Effector memory CD4-positive, alpha-beta T cell (primary cell): ENCODE measurements at regions not wholly inside any gene's neighbourhood (a gene's known extent, or its start where the extent isn't known, plus 50 kb on each side); places are given as distances from the start of the nearest gene placed in this dataset.

Experiments used
- DNase-seq, 3 donors: peaks; one replicate each; pipeline ENCODE4 v3.0.0-alpha.2; 2020
- H3K27ac ChIP-seq: 2 replicates; pipeline ENCODE4 v1.7.0; 2013; ENCODE audit warnings: mild to moderate bottlenecking, low read length, moderate library complexity; ENCODE audit not compliant: insufficient read depth, poor library complexity, severe bottlenecking
- H3K27me3 ChIP-seq: replicated peaks from 2 replicates; pipeline ENCODE4 v1.7.0; 2013; ENCODE audit warnings: mild to moderate bottlenecking, low read length; ENCODE audit not compliant: insufficient read depth, control insufficient read depth, poor library complexity, severe bottlenecking
- H3K36me3 ChIP-seq: 2 replicates; pipeline ENCODE4 v1.7.0; 2013; ENCODE audit warnings: mild to moderate bottlenecking, low read length, moderate library complexity; ENCODE audit not compliant: control insufficient read depth, insufficient read depth
- H3K4me1 ChIP-seq: 2 replicates; pipeline ENCODE4 v1.7.0; 2013; ENCODE audit warnings: low read length, mild to moderate bottlenecking; ENCODE audit not compliant: control insufficient read depth, insufficient read depth, poor library complexity, severe bottlenecking
- H3K4me3 ChIP-seq: 2 replicates; pipeline ENCODE4 v1.7.0; 2013; ENCODE audit warnings: low read length, low read depth, mild to moderate bottlenecking; ENCODE audit not compliant: insufficient read depth, poor library complexity, severe bottlenecking
- H3K9me3 ChIP-seq: 2 replicates; pipeline ENCODE4 v1.7.0; 2013; ENCODE audit warnings: mild to moderate bottlenecking, low read length, moderate library complexity; ENCODE audit not compliant: control insufficient read depth

GRCh38 chr4:104592183-104592582, 97.5 kb upstream of the CXXC4 start:
- H3K27me3 ChIP-seq, result no peaks in the 10 kb centered on the region
- H3K9me3 ChIP-seq, result no peaks in the 10 kb centered on the region
- no peak for DNase-seq
- H3K36me3 ChIP-seq, result no peaks in the 10 kb centered on the region
- no peak overlapping the region for H3K27ac ChIP-seq
- H3K4me1 ChIP-seq, result no peaks in the 10 kb centered on the region
- no peak overlapping the region for H3K4me3 ChIP-seq

- no peak for DNase-seq
- H3K4me1 ChIP-seq, result no peaks in the 10 kb centered on the region
- H3K27me3 ChIP-seq, result no peaks in the 10 kb centered on the region
- no peaks in the 10 kb centered on the region for H3K36me3 ChIP-seq
- no peaks in the 10 kb centered on the region for H3K9me3 ChIP-seq
- H3K4me3 ChIP-seq, result no peak overlapping the region
- no peak overlapping the region for H3K27ac ChIP-seq
These were observed 98.3 kb upstream of the CXXC4 start for GRCh38 chr4:104593019-104593418.

DNA sequence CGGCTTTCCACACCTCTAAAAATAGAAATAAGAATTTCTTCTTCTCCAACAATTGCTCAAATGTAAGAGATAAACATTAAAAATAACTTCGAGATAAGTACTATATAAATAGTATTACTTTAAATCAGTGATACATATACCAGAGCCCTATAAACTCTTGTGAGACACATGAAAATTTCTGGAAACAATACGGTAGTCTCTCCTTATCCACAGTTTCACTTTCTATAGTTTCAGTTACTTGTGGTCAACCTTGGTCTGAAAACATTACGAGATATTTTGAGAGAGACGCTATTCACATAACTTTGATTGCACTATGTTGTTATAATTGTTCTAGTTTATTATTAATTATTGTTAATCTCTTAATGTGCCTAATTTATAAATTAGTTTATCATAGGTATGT, 101.5 kb upstream of the CXXC4 start:
- H3K27me3 ChIP-seq, result no peaks in the 10 kb centered on the region
- DNase-seq, result no peak
- no peak overlapping the region for H3K4me3 ChIP-seq
- no peaks in the 10 kb centered on the region for H3K36me3 ChIP-seq
- H3K4me1 ChIP-seq, result no peaks in the 10 kb centered on the region
- no peak overlapping the region for H3K27ac ChIP-seq
- no peaks in the 10 kb centered on the region for H3K9me3 ChIP-seq

- no peak for DNase-seq
- no peaks in the 10 kb centered on the region for H3K9me3 ChIP-seq
These were observed 120.8 kb upstream of the CXXC4 start for GRCh38 chr4:104615496-104615895.

GRCh38 chr4:104615926-104616325, 121.2 kb upstream of the CXXC4 start:
- Histone ChIP-seq H3K4me3 (no peak overlapping the region), H3K9me3 (no peaks in the 10 kb centered on the region), H3K27me3 (no peaks in the 10 kb centered on the region), H3K27ac (no peak overlapping the region), H3K36me3 (no peaks in the 10 kb centered on the region), H3K4me1 (no peaks in the 10 kb centered on the region)
- no peak for DNase-seq

More at GRCh38 chr4:104615496-104615895, 120.8 kb upstream of the CXXC4 start:
- no peaks in the 10 kb centered on the region for H3K27me3 ChIP-seq
- H3K4me1 ChIP-seq, result no peaks in the 10 kb centered on the region
- no peak overlapping the region for H3K4me3 ChIP-seq
- H3K36me3 ChIP-seq, result no peaks in the 10 kb centered on the region
- no peak overlapping the region for H3K27ac ChIP-seq

- H3K4me1 ChIP-seq, result no peaks in the 10 kb centered on the region
- no peaks in the 10 kb centered on the region for H3K27me3 ChIP-seq
- no peaks in the 10 kb centered on the region for H3K36me3 ChIP-seq
- no peak overlapping the region for H3K27ac ChIP-seq
- DNase-seq, result no peak
- H3K4me3 ChIP-seq, result no peak overlapping the region
- no peaks in the 10 kb centered on the region for H3K9me3 ChIP-seq
These were observed 121.7 kb upstream of the CXXC4 start for GRCh38 chr4:104616401-104616820.

- H3K27me3 ChIP-seq, result no peaks in the 10 kb centered on the region
- H3K4me3 ChIP-seq, result no peak overlapping the region
- no peak for DNase-seq
- H3K9me3 ChIP-seq, result no peaks in the 10 kb centered on the region
- no peaks in the 10 kb centered on the region for H3K4me1 ChIP-seq
- H3K27ac ChIP-seq, result no peak overlapping the region
- no peaks in the 10 kb centered on the region for H3K36me3 ChIP-seq
These were observed 131.0 kb upstream of the CXXC4 start for GRCh38 chr4:104625706-104626105.

GRCh38 chr4:104629601-104630000, 134.9 kb upstream of the CXXC4 start:
- Histone ChIP-seq H3K4me3 (no peak overlapping the region), H3K4me1 (no peaks in the 10 kb centered on the region), H3K9me3 (no peaks in the 10 kb centered on the region), H3K27me3 (no peaks in the 10 kb centered on the region), H3K27ac (no peak overlapping the region), H3K36me3 (no peaks in the 10 kb centered on the region)
- no peak for DNase-seq

- H3K4me3 ChIP-seq, result no peak overlapping the region
- H3K4me1 ChIP-seq, result no peaks in the 10 kb centered on the region
- no peak for DNase-seq
- no peaks in the 10 kb centered on the region for H3K9me3 ChIP-seq
- no peaks in the 10 kb centered on the region for H3K36me3 ChIP-seq
- no peak overlapping the region for H3K27ac ChIP-seq
- H3K27me3 ChIP-seq, result no peaks in the 10 kb centered on the region
These were observed 135.6 kb upstream of the CXXC4 start for GRCh38 chr4:104630272-104630671.

GRCh38 chr4:104631000-104631399, 136.3 kb upstream of the CXXC4 start:
- DNase-seq, result no peak
- Histone ChIP-seq H3K4me3 (no peak overlapping the region), H3K36me3 (no peaks in the 10 kb centered on the region), H3K27ac (no peak overlapping the region), H3K4me1 (no peaks in the 10 kb centered on the region), H3K9me3 (no peaks in the 10 kb centered on the region), H3K27me3 (no peaks in the 10 kb centered on the region)

DNA sequence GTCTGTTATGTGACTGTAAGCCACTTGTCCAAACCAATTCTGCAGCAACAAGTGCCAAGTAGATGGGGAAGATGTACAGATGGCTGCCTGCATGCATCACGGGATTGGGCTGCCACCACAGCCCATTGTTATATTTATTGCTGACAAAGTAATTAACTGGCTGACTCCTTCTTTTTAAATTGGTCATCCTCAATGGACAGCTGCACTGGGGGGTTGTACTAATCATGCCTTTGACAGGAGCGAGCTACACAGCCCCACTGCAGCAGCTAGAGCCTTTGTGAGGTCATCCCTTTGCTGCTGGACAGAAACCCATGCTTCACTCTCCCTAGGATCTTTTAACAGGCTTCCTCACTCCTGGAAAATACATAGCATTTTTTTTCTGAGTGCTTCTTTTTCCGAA, 146.7 kb upstream of the CXXC4 start:
- H3K27me3 ChIP-seq, result no peaks in the 10 kb centered on the region
- H3K9me3 ChIP-seq, result no peaks in the 10 kb centered on the region
- no peak overlapping the region for H3K27ac ChIP-seq
- no peak for DNase-seq
- H3K4me3 ChIP-seq, result no peak overlapping the region
- no peaks in the 10 kb centered on the region for H3K4me1 ChIP-seq
- H3K36me3 ChIP-seq, result no peaks in the 10 kb centered on the region
